NCI-H1694 treated with DMSO at 0.1 percent for 48 hours (cell line): ENCODE measurements at regions not wholly inside any gene's neighbourhood (a gene's known extent, or its start where the extent isn't known, plus 50 kb on each side); places are given as distances from the start of the nearest gene placed in this dataset.
"Not testable (repeated sequence)": the region's sequence is repeated elsewhere in the genome, so short reads cannot be mapped to it uniquely, and the experiment has no call there.

ENCODE experiments used
- DNase-seq: peaks from one replicate; lab custom pipeline; 2025; lab: John Stamatoyannopoulos, UW

- DNase-seq, result no peak
Observed at GRCh38 chr18:29855637-29856036, 1186.9 kb downstream of the DSC3 start.

DNA sequence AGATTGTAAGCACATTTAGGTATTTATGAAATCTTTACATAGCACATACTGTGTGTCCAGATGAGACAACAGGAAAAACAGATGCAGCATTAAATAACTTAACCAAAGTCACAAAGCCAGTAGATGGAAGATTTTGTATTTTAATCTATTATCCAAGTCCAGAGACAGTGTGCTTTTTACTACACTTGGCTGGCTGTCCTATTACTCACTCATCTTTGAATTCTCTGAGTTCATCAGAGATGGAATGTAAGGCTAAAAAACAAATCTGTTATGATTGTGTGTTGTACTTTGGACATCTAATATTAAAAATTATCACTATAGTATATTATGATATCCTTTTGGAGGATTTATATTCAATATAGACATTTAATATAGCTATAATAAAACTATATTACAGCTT lies 1189.4 kb downstream of the DSC3 start:
- no peak for DNase-seq

GRCh38 chr18:29849144-29849543 lies 1193.4 kb downstream of the DSC3 start:
- DNase-seq, result no peak

DNA sequence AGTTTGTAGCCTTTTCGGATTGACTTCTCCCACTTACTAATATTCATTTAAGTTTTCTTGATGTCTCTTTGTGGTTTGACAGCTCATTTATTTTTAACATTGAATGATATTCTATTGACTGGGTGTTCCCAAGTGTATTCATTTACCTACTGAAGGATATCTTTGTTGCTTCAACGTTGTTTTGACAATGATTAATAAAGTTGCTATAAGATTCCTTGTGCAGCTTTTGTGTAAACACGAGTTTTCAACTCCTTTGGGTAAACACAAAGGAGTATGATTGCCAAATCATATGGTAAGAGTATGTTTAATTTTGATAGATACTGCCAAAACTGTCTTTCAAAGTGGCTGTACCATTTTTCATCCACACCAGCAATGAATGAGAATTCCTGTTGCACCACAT lies 1200.9 kb downstream of the DSC3 start:
- no peak for DNase-seq

DNA sequence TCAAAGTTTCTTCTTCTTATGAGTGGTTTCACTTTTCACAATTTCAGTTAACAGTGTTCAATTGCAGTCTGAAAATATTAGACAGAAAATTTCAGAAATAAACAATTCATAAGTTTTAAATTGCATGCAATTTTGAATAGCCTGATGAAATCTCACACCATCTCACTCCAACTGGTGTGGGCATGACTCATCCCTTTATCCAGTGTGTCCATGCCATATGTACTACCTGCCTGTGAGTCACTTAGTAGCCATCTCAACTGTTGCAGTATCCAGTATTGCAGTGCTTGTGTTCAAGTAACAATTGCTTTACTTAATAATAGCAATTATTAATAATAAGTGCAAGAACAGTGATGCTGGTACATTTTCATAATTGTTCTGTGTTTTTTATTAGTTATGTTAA lies 1202.5 kb downstream of the DSC3 start:
- no peak for DNase-seq

DNA sequence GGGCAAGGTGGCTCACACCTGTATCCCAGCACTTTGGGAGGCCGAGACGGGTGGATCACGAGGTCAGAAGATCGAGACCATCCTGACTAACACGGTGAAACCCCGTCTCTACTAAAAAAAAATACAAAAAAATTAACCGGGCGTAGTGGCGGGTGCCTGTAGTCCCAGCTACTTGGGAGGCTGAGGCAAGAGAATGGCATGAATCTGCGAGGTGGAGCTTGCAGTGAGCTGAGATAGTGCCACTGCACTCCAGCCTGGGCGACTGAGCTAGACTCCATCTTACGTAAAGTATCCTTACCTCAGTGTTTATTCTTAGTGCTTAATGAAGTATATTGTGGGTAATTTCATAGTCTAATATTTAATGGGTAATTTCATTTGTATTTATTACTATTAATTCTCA lies 1203.6 kb downstream of the DSC3 start:
- not testable (repeated sequence) for DNase-seq

DNA sequence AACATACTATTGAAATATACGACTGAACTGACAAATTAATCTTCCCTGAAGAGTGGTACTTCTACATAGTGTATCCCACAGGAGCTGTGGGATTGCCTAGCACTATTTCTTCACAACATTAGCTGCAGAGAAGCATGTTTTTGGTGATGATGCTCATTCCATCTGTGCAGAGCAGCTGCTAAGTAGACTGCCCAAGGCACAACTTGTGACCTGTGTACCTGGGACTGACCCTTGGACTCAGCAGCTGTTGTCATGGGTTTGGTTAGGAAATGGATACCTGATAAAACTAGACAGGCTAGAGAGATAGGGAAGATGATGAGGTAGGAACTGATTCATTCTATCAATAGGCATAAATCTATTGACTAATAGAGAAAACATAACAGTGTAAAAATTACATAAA lies 1204.0 kb downstream of the DSC3 start:
- DNase-seq, result no peak

GRCh38 chr18:29823671-29824070 lies 1218.9 kb downstream of the DSC3 start:
- no peak for DNase-seq

DNA sequence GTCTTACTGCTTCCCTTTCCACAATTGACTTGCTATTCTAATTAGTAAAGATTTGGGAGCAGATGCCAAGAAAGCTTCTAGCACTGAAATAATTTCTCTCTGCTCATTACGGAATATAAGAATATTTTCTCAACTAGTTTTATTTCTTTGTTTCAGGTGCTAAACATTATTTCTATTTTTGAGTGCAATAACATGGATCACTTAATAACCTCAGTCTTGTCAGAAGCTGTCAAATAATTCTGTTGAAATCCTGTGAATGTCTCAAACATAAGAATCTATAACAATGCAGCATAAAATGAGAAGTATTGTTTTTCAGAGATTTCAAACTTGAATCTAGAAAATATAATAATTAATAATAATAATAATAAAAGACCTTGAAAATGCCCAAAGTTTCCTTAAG lies 1221.0 kb downstream of the DSC3 start:
- DNase-seq, result no peak

- no peak for DNase-seq
Observed at GRCh38 chr18:29811519-29811918, 1231.0 kb downstream of the DSC3 start.

- no peak for DNase-seq
Observed at GRCh38 chr18:29780816-29781215, 1261.7 kb downstream of the DSC3 start.

- DNase-seq, result no peak
Observed at GRCh38 chr18:29779096-29779495, 1263.4 kb downstream of the DSC3 start.

- DNase-seq, result no peak
Observed at GRCh38 chr18:29753379-29753778, 1289.2 kb downstream of the DSC3 start.

DNA sequence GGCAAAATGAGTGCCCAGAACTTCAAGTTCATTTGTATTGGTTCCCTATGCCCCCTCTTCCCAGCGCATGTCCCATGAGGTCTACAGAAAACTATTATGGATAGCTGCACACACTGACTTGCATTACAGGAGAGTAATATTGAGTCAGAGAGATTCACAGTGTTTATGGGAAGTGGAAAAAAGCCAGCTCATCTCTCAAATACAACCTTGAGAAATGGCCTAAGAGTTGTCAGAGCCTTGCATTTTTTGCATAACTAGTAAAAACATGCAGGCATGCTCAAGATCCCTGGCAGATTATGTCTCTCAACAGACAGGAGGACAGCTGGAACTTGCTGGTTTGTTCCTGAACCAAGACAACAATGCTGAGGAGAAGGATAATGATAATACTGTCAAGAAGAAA lies 1292.8 kb downstream of the DSC3 start:
- DNase-seq, result no peak

- no peak for DNase-seq
Observed at GRCh38 chr18:29741461-29741860, 1301.1 kb downstream of the DSC3 start.

DNA sequence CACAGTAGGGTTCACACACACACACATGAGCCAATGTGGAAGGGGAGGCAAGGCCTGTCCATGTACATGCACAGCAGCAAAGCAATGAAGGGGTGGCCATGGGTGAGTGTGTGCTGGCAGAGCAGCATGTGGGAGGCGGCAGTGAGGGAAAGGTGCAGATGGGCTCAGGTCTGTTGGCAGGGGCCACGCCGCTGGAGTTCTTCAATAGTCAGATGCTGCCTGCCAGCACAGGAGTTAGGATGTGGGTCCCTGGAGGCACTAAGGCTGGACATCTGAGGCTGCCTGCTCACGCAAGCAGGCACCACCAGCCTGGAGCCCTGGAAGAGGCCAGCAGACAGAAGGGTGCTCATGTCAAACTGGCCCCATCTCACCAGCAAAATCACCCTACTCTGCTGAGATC lies 1304.9 kb downstream of the DSC3 start:
- no peak for DNase-seq

DNA sequence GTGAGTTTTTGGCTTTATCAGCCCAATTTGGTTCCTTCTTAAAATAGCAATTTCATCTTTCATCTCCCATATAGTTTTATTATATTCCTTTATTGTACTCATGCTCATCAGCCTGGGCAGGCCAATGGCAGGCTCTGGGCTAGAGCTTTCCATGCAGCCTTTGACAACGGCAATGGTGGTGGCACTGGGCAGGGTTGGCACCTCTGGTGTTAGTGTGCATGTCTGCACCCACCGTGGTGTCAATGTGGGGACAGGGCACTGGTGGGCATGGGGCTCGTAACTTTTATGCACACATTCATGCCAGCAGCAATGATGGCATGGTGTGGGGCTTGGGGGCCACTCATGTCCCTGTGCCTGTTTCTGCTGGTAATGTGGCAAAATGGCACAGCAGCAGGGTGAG lies 1305.4 kb downstream of the DSC3 start:
- no peak for DNase-seq

DNA sequence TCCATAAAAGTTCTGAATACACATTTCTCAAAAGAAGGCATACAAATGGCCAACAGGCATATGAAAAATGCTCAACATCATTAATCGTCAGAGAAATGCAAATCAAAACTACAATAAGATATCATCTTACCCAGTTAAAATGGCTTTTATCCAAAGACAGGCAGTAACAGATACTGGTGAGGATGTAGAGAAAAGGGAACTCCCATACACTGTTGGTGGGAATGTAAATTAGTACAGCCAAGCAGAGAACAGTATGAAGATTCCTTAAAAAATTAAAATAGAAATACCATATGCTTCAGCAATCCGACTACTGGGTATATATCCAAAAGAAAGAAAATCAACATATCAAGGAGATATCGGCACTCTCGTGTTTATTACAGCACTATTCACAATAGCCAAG lies 1312.5 kb downstream of the DSC3 start:
- no peak for DNase-seq

DNA sequence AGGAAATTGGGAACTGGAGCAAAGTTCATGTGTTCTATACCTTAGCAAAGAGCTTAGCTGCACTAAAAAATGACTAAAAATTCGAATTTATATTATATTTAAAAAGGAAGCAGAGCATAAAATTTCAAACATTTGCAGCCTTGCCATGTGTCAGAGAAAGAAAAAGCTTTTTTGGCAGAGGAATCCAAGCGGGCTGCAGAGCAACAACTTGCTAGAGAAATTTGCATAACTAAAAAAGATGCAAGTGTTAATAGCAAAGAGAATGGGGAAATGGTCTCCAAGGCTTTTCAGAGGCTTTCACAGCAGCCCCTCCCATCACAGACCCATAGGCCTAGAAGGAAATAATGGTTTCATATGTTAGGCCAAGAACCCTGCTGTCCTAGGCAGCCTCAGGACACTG lies 1315.9 kb downstream of the DSC3 start:
- DNase-seq, result no peak

DNA sequence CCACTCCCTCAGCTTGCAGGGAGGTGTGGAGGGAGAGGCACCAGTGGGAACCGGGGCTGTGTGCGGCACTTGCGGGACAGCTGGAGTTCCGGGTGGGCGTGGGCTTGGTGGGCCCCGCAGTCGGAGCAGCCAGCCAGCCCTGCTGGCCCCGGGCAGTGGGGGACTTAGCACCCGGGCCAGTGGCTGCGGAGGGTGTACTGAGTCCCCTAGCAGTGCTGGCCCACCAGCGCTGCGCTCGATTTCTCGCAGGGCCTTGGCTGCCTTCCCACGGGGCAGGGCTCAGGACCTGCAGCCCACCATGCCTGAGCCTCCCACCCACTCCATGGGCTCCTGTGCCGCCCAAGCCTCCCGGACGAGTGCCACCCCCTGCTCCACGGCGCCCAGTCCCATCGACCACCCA lies 1319.1 kb downstream of the DSC3 start:
- not testable (repeated sequence) for DNase-seq

DNA sequence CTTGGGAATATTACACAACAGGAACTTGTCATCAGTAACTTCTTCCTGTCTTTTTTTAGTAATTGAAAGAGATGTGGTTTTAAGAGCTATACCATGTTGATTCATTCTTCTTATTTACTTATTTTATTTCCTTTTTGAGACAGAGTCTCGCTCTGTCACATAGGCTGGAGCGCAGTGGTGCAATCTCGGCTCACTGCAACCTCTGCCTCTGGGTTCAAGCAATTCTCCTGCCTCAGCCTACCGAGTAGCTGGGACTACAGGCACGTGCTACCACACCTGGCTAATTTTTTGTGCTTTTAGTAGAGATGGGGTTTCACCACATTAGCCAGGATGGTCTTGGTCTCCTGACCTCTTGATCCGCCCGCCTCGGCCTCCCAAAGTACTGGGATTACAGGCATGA lies 1326.6 kb downstream of the DSC3 start:
- DNase-seq, result not testable (repeated sequence)

DNA sequence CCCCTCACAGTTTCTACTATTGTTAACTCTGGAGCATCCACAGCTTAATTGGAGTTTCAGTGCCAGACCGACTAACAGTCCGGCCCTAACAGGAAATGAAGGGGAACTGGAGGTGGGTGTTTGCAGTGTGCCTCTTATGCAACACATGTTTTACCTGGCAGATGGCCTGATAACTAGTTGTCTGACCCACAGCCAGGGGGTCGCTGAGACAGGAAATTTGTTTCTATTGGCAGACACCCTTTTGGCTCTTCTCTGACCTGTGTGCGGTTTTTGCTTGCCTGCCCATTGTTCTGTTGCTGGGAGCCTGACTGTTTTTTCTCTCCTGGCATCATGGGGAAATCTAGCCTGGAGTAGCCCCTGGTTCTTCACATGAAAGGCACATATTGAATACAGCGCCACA lies 1329.8 kb downstream of the DSC3 start:
- DNase-seq, result no peak

DNA sequence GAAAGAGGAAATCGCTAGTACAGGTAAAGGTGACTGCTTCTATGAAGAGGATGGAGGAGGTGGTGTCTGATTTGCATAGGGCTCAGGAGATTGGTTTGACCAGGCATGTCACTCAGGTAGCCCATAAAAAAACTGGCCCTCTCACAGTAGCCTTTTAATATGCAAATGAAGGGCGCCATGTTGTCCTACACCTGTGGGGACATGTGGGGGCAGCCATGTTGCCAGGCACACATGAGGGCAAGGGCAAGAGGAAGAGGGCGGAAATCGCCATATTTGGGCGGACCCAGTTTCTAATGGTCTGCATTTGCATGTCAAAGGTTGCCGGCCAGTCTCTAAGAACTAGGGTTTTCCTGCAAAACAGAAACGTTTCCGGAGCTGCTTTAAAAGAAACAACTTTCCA lies 1330.6 kb downstream of the DSC3 start:
- no peak for DNase-seq

GRCh38 chr18:29693334-29693733 lies 1349.2 kb downstream of the DSC3 start:
- no peak for DNase-seq

DNA sequence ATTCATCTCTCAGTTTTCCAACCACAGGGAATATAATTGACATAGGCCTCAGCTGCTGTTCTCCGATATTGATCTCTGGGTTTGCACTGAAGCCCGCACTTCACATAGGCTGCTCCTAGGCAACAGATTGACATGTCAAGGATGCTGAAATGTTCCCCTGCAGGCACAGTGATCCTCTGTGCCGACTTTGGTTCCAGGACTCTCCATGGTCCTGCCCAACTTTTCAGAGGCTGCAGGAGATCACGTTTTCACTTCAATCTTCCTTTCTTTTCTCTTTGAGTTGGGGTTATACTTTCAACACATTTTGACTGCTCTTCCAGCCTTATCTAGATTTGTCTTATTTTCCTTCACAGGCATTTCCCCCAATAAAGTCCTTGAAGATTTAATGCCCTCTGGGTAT lies 1361.0 kb downstream of the DSC3 start:
- DNase-seq, result no peak
